Thoracic aorta (tissue), 2 donors: ENCODE measurements at regions not wholly inside any gene's neighbourhood (a gene's known extent, or its start where the extent isn't known, plus 50 kb on each side); places are given as distances from the start of the nearest gene placed in this dataset.

ENCODE experiments used
- ATAC-seq: fragments of 150-250 bp; one replicate; pipeline ENCODE4 v1.8.0; 2017; ENCODE audit warnings: low read depth; ENCODE audit not compliant: insufficient number of reproducible peaks, low FRiP score
- DNase-seq: peaks from one replicate; pipeline ENCODE4 v3.0.0-alpha.2; 2020; ENCODE audit warnings: low spot score
- H3K27ac ChIP-seq, 2 donors: fragments of 200-600 bp; sonication (generic); 1 replicate in 1 of 2; 2 replicates in 1 of 2; pipeline ENCODE4 v1.5.1; 2016; ENCODE audit warnings: mild to moderate bottlenecking in 2 of 2, moderate library complexity in 2 of 2
- H3K27me3 ChIP-seq: fragments of 200-600 bp; sonication (generic); replicated peaks from 2 replicates; pipeline ENCODE4 v1.6.0; 2016; ENCODE audit warnings: mild to moderate bottlenecking; ENCODE audit not compliant: insufficient read depth
- H3K36me3 ChIP-seq: fragments of 200-600 bp; sonication (generic); one replicate; pipeline ENCODE4 v1.5.1; 2016
- H3K4me1 ChIP-seq, 2 donors: fragments of 200-600 bp; sonication (generic); 1 replicate in 1 of 2; 2 replicates in 1 of 2; pipeline versions ENCODE4 v1.5.1 to v1.6.0; 2016; ENCODE audit warnings: low read depth in 2 of 2, mild to moderate bottlenecking in 1 of 2; ENCODE audit not compliant: control insufficient read depth in 1 of 2
- H3K4me3 ChIP-seq: fragments of 200-600 bp; sonication (generic); 2 replicates; pipeline ENCODE4 v1.5.1; 2016; ENCODE audit warnings: mild to moderate bottlenecking
- H3K9me3 ChIP-seq: fragments of 200-600 bp; sonication (generic); 2 replicates; pipeline ENCODE4 v1.5.1; 2016
- CTCF ChIP-seq: fragments of 200-600 bp; sonication (generic); IDR thresholded peaks from one replicate; pipeline ENCODE4 v1.5.1; 2019; ENCODE audit warnings: antibody characterized with exemption

- no peak for TF ChIP-seq CTCF
- ATAC-seq (no peak), DNase-seq (no peak)
- H3K9me3 ChIP-seq: no peaks in the 10 kb centered on the region
- no peak overlapping the region for H3K27ac ChIP-seq
- no peak overlapping the region for H3K4me3 ChIP-seq
- H3K27me3 ChIP-seq: no peaks in the 10 kb centered on the region
- no peaks in the 10 kb centered on the region for H3K4me1 ChIP-seq
- H3K36me3 ChIP-seq: no peaks in the 10 kb centered on the region
Observed at GRCh38 chr5:175805256-175806011, 65.9 kb upstream of the CPLX2 start.

- DNase-seq: no peak
- no peaks in the 10 kb centered on the region for H3K9me3 ChIP-seq
- no peaks in the 10 kb centered on the region for H3K36me3 ChIP-seq
- no peak overlapping the region for H3K4me3 ChIP-seq
- no peak overlapping the region for H3K27ac ChIP-seq
- peaks cover 4 to 10% of the 10 kb centered on the region in 2 donors for H3K4me1 ChIP-seq
- TF ChIP-seq CTCF: no peak
- H3K27me3 ChIP-seq: no peaks in the 10 kb centered on the region
- no peak for ATAC-seq
Observed at GRCh38 chr5:175808711-175809110, 62.7 kb upstream of the CPLX2 start.

- Histone ChIP-seq H3K27me3 (no peaks in the 10 kb centered on the region), H3K4me1 (peaks cover 4 to 10% of the 10 kb centered on the region in 2 donors), H3K9me3 (no peaks in the 10 kb centered on the region), H3K27ac (no peak overlapping the region), H3K4me3 (no peak overlapping the region), H3K36me3 (no peaks in the 10 kb centered on the region)
- no peak for TF ChIP-seq CTCF
- DNase-seq (no peak), ATAC-seq (no peak)
Observed at GRCh38 chr5:175809531-175810121, 61.8 kb upstream of the CPLX2 start.

- Histone ChIP-seq H3K4me3 (no peak overlapping the region), H3K9me3 (no peaks in the 10 kb centered on the region), H3K4me1 (peaks cover 4 to 10% of the 10 kb centered on the region in 2 donors), H3K27ac (no peak overlapping the region), H3K27me3 (no peaks in the 10 kb centered on the region), H3K36me3 (no peaks in the 10 kb centered on the region)
- no peak for ATAC-seq
- no peak for DNase-seq
- TF ChIP-seq CTCF: no peak
Observed at GRCh38 chr5:175810457-175810856, 60.9 kb upstream of the CPLX2 start.

GRCh38 chr5:175811589-175811988 is 59.8 kb upstream of the CPLX2 start:
- Histone ChIP-seq H3K27ac (no peak overlapping the region), H3K4me1 (peaks cover 4 to 10% of the 10 kb centered on the region in 2 donors), H3K36me3 (no peaks in the 10 kb centered on the region), H3K4me3 (no peak overlapping the region), H3K27me3 (no peaks in the 10 kb centered on the region), H3K9me3 (no peaks in the 10 kb centered on the region)
- no peak for DNase-seq
- no peak for ATAC-seq
- no peak for TF ChIP-seq CTCF
